ENCODE measurements at regions not wholly inside any gene's neighbourhood (a gene's known extent, or its start where the extent isn't known, plus 50 kb on each side); places are given as distances from the start of the nearest gene placed in this dataset.

GRCh38 chr21:31592963-31593560, 66.4 kb upstream of the SOD1 start:
- TF ChIP-seq CTCF (IDR thresholded peaks at IDR 0.05) (no peak), POLR2A (IDR thresholded peaks at IDR 0.05) (no peak)
